ENCODE measurements at regions not wholly inside any gene's neighbourhood (a gene's known extent, or its start where the extent isn't known, plus 50 kb on each side); places are given as distances from the start of the nearest gene placed in this dataset.

GRCh38 chr12:88955531-88955930, 375.3 kb upstream of the KITLG start:
- TF ChIP-seq TAF1 (IDR thresholded peaks at IDR 0.05; ENCODE audit: borderline replicate concordance, low read depth, low read length) (no peak), POLR2A (IDR thresholded peaks at IDR 0.05; ENCODE audit: low read depth, low read length) (no peak)

Measured in GM12892 (cell line).